SK-N-SH treated with all-trans-retinoic acid at 6 μM for 48 hours (cell line): ENCODE measurements at regions not wholly inside any gene's neighbourhood (a gene's known extent, or its start where the extent isn't known, plus 50 kb on each side); places are given as distances from the start of the nearest gene placed in this dataset.
"Not testable (repeated sequence)": the region's sequence is repeated elsewhere in the genome, so short reads cannot be mapped to it uniquely, and the experiment has no call there.

Source experiments
- ATAC-seq: fragments of 200-7000 bp; cut with Tn5 transposase; 3 replicates; pipeline ENCODE4 v1.9.1; 2020; ENCODE audit warnings: mild to moderate bottlenecking, moderate library complexity
- ARNTL ChIP-seq: fragments of 450-650 bp; formaldehyde crosslinking; IDR thresholded peaks from 2 replicates; pipeline ENCODE4 v1.5.0; 2020; ENCODE audit warnings: low read depth, mild to moderate bottlenecking, moderate library complexity, borderline replicate concordance
- BACH2 ChIP-seq: fragments of 250-450 bp; sonication (Bioruptor Pico); IDR thresholded peaks from 2 replicates; pipeline ENCODE4 v1.9.0; 2021; ENCODE audit warnings: mild to moderate bottlenecking, borderline replicate concordance
- CREB5 ChIP-seq: fragments of 250-450 bp; sonication (Bioruptor Pico); IDR thresholded peaks from 2 replicates; pipeline ENCODE4 v1.5.1; 2020; ENCODE audit warnings: low read depth, mild to moderate bottlenecking, moderate library complexity
- CSDC2 ChIP-seq: fragments of 250-450 bp; sonication (Bioruptor Pico); IDR thresholded peaks from 2 replicates; pipeline ENCODE4 v1.5.0; 2020; ENCODE audit warnings: mild to moderate bottlenecking, moderate library complexity
- CSRNP3 ChIP-seq: fragments of 250-450 bp; sonication (Bioruptor Pico); IDR thresholded peaks from 2 replicates; pipeline ENCODE4 v1.5.1; 2021; ENCODE audit warnings: mild to moderate bottlenecking, moderate library complexity
- GLIS3 ChIP-seq: fragments of 250-450 bp; sonication (Bioruptor Pico); IDR thresholded peaks from 2 replicates; pipeline ENCODE4 v1.5.0; 2020; ENCODE audit warnings: mild to moderate bottlenecking, moderate library complexity
- ISL1 ChIP-seq: fragments of 250-450 bp; sonication (Bioruptor Pico); IDR thresholded peaks from 2 replicates; pipeline ENCODE4 v2.1.2; 2022; ENCODE audit warnings: mild to moderate bottlenecking, moderate library complexity
- OSR1 ChIP-seq: fragments of 250-450 bp; sonication (Bioruptor Pico); IDR thresholded peaks from 2 replicates; pipeline ENCODE4 v1.8.0; 2022; ENCODE audit warnings: moderate library complexity, mild to moderate bottlenecking, inconsistent platforms
- PATZ1 ChIP-seq: fragments of 250-450 bp; sonication (Bioruptor Pico); IDR thresholded peaks from 2 replicates; pipeline ENCODE4 v1.8.0; 2020; ENCODE audit warnings: mild to moderate bottlenecking, moderate library complexity, borderline replicate concordance
- POU6F1 ChIP-seq: fragments of 250-450 bp; sonication (Bioruptor Pico); IDR thresholded peaks from 2 replicates; pipeline ENCODE4 v1.8.0; 2021; ENCODE audit warnings: low read depth, mild to moderate bottlenecking, moderate library complexity, borderline replicate concordance
- PPARA ChIP-seq: fragments of 250-450 bp; sonication (Bioruptor Pico); IDR thresholded peaks from 2 replicates; pipeline ENCODE4 v1.5.0; 2020; ENCODE audit warnings: mild to moderate bottlenecking, borderline replicate concordance
- RARB ChIP-seq: fragments of 250-450 bp; sonication (Bioruptor Pico); IDR thresholded peaks from 2 replicates; pipeline ENCODE4 v1.8.0; 2021; ENCODE audit warnings: mild to moderate bottlenecking, moderate library complexity
- SNAI2 ChIP-seq: fragments of 250-450 bp; sonication (Bioruptor Pico); IDR thresholded peaks from 2 replicates; pipeline ENCODE4 v1.5.0; 2020; ENCODE audit warnings: mild to moderate bottlenecking, moderate library complexity
- TCF4 ChIP-seq: fragments of 250-450 bp; sonication (Bioruptor Pico); IDR thresholded peaks from 2 replicates; pipeline ENCODE4 v1.8.0; 2021; ENCODE audit warnings: mild to moderate bottlenecking, moderate library complexity, borderline replicate concordance
- TOX ChIP-seq: fragments of 250-450 bp; sonication (Bioruptor Pico); IDR thresholded peaks from 2 replicates; pipeline ENCODE4 v1.8.0; 2021; ENCODE audit warnings: mild to moderate bottlenecking, moderate library complexity, borderline replicate concordance
- ZC3H10 ChIP-seq: fragments of 250-450 bp; sonication (Bioruptor Pico); IDR thresholded peaks from 2 replicates; pipeline ENCODE4 v1.5.1; 2021; ENCODE audit warnings: mild to moderate bottlenecking, moderate library complexity
- ZFP3 ChIP-seq: fragments of 250-450 bp; sonication (Bioruptor Pico); IDR thresholded peaks from 2 replicates; pipeline ENCODE4 v1.5.0; 2020; ENCODE audit warnings: mild to moderate bottlenecking, moderate library complexity
- ZFP30 ChIP-seq: fragments of 450-650 bp; formaldehyde crosslinking; IDR thresholded peaks from 2 replicates; pipeline ENCODE4 v1.5.0; 2022; ENCODE audit warnings: mild to moderate bottlenecking, moderate library complexity
- ZNF8 ChIP-seq: fragments of 450-650 bp; formaldehyde crosslinking; IDR thresholded peaks from 2 replicates; pipeline ENCODE4 v1.5.0; 2020; ENCODE audit warnings: mild to moderate bottlenecking, moderate library complexity

GRCh38 chr5:84709075-84709474 is 324.4 kb upstream of the EDIL3 start:
- TF ChIP-seq ZFP30 (CRISPR knock-in tag) = no peak
- no peak for TF ChIP-seq RARB
- TF ChIP-seq PPARA = no peak
- no peak for TF ChIP-seq SNAI2 (CRISPR knock-in tag)
- no peak for TF ChIP-seq ARNTL
- TF ChIP-seq PATZ1 (CRISPR knock-in tag) = no peak
- no peak for TF ChIP-seq ISL1
- no peak for TF ChIP-seq CSDC2
- no peak for TF ChIP-seq OSR1
- no peak for TF ChIP-seq TOX (CRISPR knock-in tag)
- TF ChIP-seq TCF4 (CRISPR knock-in tag) = no peak
- no peak for TF ChIP-seq POU6F1 (CRISPR knock-in tag)
- no peak for TF ChIP-seq GLIS3 (CRISPR knock-in tag)
- TF ChIP-seq CREB5 (CRISPR knock-in tag) = no peak
- no peak for TF ChIP-seq CSRNP3 (CRISPR knock-in tag)
- no peak for TF ChIP-seq BACH2 (CRISPR knock-in tag)
- ATAC-seq = no peak

- TF ChIP-seq POU6F1 (CRISPR knock-in tag) = no peak
- TF ChIP-seq PPARA = no peak
- no peak for TF ChIP-seq ZFP3 (CRISPR knock-in tag)
- no peak for TF ChIP-seq ZNF8
- TF ChIP-seq SNAI2 (CRISPR knock-in tag) = no peak
- TF ChIP-seq ARNTL = no peak
- no peak for TF ChIP-seq ZFP30 (CRISPR knock-in tag)
- no peak for TF ChIP-seq ZC3H10 (CRISPR knock-in tag)
- no peak for TF ChIP-seq PATZ1 (CRISPR knock-in tag)
- no peak for TF ChIP-seq BACH2 (CRISPR knock-in tag)
- ATAC-seq = no peak
Observed at GRCh38 chr5:84706678-84707641, 322.3 kb upstream of the EDIL3 start.

- not testable (repeated sequence) for ATAC-seq
Observed at GRCh38 chr5:84700545-84700944, 315.9 kb upstream of the EDIL3 start.
